ENCODE measurements at regions not wholly inside any gene's neighbourhood (a gene's known extent, or its start where the extent isn't known, plus 50 kb on each side); places are given as distances from the start of the nearest gene placed in this dataset.
"Not testable (repeated sequence)": the region's sequence is repeated elsewhere in the genome, so short reads cannot be mapped to it uniquely, and the experiment has no call there.

DNA sequence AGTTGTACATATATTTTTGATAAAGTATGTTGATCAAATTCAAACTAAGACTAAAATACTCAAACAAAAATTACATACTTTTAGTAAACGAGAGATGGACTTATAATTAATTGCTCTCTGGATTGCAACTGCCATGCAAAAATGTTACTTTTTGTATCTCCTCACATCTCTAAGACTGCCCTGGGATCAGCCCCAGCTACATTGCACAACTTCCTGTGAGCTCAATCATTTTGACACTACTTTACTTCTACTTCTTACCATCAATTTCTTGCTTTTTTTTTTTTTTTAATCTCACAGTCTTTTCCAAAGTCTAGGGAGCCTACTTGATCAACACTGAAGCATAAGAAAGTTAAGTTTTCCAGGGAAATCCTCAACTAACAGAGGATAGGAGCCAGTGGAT, 506.0 kb upstream of the CDH10 start:
- no peak for DNase-seq

DNA sequence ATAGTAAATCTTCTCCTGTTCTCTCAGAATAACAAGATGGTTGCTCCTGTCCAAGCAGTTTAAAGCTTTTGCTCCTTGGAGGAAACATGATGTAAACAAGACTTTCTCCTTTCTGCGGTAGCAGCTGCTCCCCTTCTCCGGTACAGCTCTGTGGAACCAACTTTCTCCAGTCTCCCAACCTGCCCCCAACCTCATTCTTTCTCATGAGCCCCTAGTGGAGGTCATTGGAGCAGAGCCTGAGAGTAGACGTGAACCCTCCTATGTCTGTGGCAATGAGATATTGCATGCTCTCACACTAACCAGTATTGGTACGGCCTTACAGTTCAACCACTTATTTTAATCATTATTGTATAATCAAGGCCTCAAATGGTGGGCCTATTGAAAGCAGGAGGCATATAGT, 483.8 kb upstream of the CDH10 start:
- DNase-seq = no peak

DNA sequence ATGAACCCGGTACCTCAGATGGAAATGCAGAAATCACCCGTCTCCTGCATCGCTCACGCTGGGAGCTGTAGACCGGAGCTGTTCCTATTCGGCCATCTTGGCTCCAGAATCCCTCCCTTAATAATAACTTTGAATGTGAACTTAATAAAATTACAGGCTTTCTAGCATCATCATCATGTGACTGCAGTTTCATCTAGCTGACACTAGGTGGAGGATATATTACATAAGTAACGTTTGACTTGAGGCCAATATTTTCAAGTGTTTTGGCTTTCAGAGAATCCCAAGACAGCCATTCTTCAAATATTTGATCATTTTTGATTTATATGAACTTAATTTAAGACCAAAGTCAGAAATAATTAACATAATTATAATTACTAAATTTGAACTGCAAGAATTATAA, 474.9 kb upstream of the CDH10 start:
- no peak for DNase-seq

DNA sequence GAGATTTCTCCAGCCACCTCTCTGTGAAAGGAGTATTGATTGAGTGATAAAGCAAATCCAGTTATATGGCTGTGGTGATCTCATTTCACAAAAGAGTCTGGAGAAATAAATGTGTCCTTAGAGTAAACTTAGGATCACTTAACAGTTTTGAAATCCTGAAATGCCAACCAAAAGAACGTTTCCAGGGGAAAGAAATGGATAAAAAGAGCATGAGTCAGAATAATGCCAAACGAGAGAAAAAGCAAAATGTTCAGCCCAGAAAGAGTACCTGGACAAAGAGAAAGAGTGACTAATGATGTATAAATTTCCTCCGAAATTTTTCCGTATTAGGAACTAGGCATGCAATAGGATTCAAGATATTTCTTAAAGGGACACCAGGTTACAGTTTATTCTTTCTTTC, 463.1 kb upstream of the CDH10 start:
- no peak for DNase-seq

DNA sequence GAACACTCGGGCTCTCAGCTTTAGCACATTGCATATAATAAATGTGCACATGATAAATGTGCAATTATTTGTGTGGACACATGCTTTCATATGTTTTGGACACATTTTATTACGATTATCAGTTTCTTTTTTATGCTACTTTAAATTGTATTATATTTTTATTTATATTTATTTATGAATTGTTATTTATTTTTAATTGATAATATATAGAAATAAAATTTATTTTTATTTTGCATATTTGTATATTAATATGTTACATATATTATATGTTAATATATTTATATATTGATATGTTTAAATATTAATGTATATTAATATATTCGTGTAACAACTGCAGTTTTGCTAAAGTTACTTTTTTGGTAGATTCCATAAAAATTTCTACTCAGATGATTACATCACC, 454.8 kb upstream of the CDH10 start:
- DNase-seq = no peak

DNA sequence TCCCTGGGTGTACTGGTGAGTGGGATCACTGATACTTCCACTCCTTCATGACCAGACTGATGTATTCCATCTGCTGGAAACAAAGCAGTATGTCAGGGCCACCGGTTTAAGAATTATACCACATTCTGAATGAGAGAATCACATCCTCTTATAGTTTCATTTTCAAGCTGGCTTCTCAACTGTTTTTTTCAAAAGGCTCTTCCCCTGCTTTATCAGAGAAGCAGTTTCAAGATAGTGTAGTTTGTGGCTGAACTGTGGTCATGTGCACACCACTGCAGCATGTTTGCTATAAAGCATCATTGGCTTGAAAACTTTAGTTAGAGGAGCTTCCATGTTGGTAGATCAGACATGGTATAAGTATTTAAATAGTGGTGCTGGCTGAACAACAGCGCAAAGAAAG, 450.5 kb upstream of the CDH10 start:
- no peak for DNase-seq

DNA sequence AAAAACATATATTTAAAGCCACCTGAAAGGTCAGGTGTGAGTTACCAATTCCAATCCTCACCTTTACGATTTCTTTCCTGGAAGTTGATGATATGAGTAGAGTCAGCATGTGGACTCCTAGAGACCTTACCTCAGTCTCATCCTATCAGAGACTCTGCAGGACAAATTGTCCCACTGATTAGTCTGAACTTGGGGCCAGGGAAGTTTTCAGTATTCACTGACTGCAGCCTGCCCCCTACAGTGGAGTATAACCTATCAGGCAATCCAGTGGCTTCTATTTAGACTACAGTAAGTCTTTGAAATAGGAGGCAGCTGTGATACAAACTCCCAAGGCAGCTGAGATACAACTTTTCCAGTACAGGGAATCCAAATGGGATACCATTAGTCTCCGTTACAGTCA, 449.4 kb upstream of the CDH10 start:
- DNase-seq = no peak

DNA sequence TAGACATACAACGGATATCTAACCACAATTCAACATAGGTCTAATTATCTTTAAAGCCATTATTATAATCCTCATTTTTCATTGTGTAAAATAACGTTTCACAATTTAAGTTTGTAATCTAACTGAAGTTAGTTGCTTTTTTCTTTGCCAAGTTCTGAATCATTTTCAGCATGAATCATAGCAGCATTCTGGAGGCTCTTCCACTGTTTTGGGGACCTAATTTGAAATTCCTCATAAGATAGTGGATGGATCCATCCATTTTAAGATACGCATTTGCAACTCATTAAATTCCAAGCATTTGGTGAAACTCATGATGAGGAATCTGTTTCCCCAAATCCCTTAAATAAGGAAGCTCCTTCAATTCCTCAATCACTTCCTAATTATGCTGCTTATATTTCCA, 447.1 kb upstream of the CDH10 start:
- no peak for DNase-seq

DNA sequence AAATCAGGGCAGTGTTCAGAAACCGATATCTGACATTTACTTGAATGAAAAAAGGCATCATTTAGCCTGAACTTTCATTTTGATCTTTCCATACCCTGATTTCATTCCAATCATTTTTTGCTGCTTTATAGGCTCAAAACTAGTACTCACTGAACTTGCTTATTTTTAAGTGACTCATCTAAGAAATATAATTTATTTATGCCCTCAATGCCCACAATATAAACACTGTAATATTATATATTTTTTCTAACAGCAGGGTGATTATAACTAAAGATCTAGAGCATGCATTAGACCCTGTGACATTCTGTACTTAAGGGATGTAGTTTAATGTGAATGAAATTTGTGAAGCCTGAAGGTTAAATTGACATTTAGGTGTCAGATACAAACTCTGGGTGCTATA, 446.1 kb upstream of the CDH10 start:
- no peak for DNase-seq

DNA sequence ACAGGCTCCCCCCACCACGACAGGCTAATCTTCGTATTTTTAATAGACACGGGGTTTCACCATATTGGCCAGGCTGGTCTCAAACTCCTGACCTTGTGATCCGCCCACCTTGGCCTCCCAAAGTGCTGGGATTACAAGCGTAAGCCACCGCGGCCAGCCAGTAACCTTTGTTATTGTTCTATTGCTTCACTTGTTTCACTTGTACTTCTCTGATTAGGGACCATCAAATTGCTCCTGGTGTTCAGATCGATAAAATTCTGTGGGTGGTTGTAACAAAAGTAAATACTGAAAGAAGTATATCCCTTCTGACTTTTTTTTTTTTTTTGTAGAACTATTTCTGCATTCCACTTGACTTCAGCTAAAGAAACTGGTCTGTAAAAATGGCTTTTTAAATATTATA, 445.5 kb upstream of the CDH10 start:
- DNase-seq = no peak

DNA sequence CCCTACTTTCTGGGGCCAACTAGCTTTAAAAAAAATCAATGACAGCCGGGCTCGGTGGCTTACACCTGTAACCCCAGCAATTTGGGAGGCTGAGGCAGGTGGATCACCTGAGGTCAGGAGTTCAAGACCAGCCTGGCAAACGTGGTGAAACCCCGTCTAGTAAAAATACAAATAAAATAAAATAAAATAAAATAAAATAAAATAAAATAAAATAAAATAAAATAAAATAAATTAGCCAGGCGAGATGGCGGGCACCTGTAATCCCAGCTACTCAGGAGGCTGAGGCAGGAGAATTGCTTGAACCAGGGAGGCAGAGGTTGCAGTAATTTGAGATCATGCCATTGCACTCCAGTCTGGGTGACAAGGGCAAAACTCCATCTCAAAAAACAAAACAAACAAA, 443.9 kb upstream of the CDH10 start:
- not testable (repeated sequence) for DNase-seq

DNA sequence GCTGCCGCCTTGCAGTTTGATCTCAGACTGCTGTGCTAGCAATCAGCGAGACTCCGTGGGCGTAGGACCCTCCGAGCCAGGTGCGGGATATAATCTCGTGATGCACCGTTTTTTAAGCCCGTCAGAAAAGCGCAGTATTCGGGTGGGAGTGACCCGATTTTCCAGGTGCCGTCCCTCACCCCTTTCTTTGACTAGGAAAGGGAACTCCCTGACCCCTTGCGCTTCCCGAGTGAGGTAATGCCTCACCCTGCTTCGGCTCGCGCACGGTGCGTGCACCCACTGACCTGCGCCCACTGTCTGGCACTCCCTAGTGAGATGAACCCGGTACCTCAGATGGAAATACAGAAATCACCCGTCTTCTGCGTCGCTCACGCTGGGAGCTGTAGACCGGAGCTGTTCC, 438.5 kb upstream of the CDH10 start:
- not testable (repeated sequence) for DNase-seq

DNA sequence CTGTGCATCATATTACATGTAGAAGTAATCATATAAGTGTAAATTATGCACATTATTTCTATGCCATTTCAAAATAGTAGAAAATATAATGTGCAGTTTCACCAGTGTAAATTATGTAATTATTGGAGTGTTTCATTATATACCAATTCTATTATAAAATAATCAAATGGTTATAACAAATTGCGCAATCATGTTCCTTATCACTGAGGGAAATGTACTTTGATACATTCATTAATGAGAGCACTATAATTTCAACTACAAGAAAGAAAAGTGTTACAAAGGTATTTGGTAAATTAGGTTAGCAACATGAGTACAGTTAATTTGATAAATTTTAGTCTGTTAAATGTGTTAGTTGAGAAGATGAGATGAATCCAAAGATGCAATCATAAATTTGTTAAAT, 421.5 kb upstream of the CDH10 start:
- no peak for DNase-seq

DNA sequence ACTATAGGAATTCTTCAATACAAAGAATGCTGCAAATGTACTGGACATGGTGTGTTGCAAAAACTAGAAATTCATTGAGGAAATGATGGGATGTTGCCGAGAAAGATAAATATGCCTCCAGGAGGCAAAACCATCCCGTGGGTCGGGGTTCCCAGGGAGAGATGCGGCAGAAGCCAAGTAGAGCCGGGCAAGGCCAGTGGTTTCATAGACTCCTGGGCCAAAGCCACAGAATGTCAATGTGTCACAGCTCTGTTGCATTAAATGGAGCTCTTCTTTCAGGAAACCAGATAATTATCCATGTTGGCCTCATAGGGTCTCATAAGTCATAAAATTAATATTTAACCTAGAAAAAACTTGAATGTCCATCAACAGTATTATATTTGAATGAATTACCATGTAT, 419.5 kb upstream of the CDH10 start:
- DNase-seq = no peak

DNA sequence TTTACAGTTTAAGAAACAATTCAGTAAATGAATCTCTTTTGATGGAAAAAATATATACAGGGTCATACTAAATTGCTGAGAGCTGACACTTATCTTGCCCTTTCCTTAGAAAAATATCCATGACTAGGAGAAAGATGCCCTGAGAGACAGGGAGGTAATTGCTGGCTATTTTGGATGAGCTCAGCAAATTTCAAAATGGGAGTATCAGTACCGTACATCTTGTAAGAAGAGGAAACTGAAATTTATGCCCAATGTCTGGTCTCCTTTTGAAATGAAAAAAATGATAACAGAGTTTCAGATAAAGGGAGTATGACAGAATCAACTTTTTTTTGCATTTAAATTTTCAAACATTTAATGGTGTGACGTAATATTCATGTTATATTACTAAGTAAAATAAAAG, 415.8 kb upstream of the CDH10 start:
- DNase-seq = no peak

DNA sequence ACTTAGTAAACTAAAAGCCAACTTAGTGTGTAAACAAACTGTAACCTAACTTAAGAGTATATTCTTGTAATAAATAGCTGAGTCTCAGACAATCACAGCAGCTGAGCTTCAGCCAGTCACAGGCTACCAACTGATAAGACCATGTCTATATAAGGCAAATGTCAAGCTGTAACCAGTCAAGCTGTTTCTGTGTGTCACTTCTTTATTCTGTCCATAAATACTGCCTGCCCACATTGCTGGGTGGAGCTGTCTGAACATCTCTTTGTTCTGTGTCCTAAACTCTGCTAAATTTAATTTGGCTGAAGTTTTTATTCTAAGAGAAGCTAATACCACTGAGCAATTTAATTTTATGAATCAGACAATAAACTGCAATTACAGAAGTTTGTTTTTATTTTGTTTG, 412.1 kb upstream of the CDH10 start:
- DNase-seq = no peak

DNA sequence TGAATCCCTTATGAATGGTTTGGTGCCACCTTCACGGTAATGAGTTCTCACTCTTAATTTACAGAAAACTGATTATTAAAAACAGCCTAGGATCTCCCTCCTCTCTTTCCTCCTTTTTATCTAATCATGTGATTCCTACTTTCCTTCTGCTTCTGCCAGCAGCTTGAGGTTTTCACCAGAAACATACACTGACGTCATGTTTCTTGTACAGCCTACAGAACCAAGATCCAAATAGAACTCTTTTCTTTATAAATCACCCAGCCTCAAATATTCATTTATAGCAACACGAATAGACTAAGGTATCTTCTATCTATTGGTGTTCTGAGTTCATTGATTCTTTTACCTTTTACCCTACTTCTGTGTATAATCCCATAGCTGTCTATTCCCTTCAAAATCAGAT, 388.9 kb upstream of the CDH10 start:
- DNase-seq = no peak

DNA sequence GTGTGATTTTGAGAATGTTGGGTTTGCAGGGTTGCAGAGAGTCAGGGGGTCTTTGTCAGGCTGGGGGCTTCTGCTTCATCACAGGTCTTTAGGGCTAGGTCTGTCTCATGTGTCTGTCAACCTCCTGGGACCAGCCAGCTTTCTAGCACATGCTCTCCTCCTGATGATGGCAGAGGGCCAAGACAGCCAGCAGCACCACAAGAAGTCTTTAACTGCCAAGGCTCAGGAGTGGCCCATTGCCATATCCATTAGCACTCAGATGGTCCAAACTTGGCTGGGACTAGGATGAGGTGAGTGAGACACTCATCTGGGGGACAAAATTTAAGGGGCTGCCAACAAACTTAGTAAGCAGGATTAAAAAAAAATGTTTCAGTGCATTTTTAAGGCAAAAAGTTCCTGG, 384.2 kb upstream of the CDH10 start:
- DNase-seq = no peak

DNA sequence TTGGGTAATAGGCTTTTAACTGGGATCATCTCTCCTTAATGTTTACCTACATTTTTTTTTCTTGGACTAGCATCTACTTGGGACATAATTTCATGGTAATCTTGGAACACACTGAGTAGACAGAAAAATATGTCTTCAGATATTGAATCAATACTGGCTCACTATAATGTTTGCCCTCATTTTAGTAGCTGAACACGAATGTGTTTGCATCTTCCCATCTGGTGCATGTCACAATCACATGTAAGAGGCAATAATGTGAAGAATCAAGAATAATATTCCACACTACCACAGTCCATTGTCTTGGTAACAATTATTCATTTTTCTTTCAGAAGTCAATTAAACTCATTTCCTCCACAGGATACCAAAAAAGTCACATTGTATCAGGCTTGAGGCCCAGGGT, 382.7 kb upstream of the CDH10 start:
- no peak for DNase-seq

DNA sequence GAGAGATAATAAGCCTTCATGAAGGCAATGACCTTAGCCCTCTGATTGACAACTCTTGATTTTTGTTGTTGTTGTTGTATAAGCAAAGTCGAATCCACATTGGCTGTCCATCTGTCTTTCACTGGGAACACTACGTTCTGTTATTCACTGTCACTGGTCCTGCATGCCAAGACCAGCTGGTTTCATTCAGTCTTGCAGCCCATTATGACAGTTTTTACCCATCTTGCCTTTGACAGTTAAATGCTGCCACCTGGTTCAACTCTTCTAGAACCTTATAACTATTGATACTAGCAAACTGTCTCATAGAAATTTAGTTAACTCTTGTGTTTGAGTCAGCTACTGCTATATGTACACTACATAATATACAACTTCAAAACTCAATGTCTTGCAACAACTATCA, 382.3 kb upstream of the CDH10 start:
- DNase-seq = no peak

DNA sequence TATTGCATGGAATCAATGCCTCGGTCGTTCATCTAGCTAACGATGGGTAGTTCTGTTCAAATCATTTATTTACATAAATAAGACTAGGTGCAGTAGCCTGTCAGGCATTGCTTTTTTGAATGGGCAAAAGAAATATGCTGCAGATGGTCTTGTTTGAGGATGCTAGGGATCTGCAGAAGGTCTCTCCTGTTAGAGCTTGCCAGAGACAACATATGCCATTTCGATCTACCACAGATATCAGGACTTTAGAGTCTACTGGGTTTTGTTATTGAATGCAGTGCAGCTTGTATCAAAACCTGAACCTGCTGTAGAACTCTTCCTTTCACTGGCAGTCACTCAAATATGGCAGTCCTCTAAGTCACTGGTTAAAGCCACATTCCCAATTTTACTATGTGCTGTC, 381.1 kb upstream of the CDH10 start:
- no peak for DNase-seq

DNA sequence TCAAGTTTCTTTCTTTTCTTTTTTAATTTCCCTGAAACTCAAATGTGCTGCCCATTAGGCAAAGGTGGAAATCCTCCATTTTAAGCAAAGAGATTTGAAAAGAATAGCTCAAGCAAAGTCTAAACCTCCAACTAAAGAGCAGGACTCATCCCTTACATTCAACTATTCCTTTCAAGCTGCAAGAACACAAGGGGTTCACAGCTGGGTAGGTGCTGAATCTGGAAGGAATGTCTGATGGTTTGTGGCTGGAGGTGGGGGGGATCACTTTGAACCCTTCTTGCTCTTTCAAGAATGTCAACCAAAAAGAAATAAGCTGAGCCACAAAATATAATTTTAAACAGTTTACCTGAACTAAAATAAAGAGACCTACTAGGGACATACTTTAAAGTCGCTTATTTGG, 375.7 kb upstream of the CDH10 start:
- no peak for DNase-seq

DNA sequence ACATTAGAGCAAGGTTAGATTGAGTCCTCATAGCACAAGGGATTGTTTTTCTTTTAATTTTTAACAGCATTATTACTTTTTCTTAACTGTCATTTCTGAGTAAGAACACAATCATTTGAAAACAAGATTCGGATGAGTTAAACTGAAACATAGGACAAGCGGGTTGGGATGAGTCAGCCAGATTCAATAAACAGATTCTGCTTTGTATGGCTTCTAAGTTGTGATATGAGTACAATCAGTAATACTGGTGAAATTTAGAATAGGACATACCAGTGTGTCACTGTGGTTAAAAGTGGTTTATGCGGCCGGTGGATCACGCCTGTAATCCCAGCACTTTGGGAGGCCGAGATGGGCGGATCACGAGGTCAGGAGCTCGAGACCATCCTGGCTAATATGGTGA, 364.3 kb upstream of the CDH10 start:
- DNase-seq = no peak

DNA sequence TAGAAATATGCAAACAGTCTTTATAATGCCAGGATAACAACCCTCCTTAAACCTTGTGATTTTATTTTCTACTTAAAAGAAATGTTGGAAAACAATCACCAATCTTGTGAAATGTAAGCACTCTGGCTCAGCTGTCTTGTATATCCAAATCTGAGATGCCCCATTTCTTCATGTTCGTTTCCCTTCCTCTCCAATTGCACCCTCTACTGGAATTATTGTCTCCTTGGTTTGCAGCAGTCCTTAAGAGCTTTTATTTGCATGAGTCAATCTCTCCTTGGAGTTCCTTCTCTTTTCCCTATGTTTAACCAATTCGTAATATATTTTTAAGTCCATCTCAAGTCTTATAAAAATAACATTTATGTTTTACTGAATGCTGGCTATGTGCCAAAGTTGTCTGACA, 362.0 kb upstream of the CDH10 start:
- DNase-seq = no peak

DNA sequence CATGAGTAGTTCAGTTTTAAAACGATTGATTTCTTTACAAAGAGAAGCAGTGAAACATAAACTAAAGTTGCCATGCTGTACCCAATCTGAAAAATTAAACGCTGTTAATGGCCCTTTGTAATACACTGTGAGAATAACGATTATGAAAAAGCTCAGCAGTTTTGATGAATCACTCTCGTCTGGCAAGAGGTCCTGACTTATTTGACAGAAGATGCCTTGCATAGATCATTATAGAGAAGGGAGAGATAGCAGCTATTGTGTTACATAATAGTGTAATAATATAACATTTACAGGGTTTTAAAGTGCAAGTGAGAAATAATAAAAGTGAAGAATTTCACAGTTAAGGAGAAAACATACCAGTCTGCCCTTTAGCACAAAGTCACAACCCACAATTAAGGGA, 361.5 kb upstream of the CDH10 start:
- no peak for DNase-seq

DNA sequence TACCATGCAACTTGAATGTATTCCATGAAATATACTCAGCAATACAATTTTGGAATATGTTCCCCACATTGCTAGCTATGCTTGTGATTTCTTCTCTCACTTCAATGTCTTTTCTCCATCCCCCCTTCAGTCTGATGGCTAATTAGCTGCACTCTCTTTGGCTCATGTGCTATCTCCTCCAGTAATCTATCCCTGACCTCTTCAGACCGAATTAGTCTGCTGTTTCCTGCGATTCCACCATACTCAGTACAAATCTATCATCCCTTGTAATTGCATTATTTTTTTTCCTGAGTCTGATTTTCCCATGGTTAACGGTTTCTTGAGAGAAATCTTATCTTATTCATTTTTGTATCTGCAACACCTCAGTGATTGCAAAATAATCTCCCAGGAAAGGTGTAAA, 360.7 kb upstream of the CDH10 start:
- DNase-seq = no peak
